ENCODE measurements at regions not wholly inside any gene's neighbourhood (a gene's known extent, or its start where the extent isn't known, plus 50 kb on each side); places are given as distances from the start of the nearest gene placed in this dataset.
"Not testable (repeated sequence)": the region's sequence is repeated elsewhere in the genome, so short reads cannot be mapped to it uniquely, and the experiment has no call there.

DNA sequence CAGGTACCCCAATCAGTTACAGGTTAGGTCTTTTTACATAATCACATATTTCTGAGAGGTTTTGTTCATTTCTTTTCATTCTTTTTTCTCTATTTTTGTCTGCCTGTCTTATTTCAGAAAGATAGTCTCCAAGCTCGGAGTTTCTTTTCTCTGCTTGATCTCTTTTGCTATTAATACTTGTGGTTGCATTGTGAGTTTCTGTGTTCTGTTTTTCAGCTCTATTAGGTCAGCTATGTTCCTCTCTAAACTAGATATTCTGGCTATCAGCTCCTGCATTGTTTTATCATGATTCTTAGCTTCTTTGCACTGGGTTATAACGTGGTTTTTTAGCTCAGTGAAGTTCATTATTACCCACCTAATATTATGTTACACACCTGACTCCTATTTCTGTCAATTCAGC is 914.1 kb downstream of the TRHDE start:
- intact Hi-C loops (cut with micrococcal nuclease) = no loop called here

DNA sequence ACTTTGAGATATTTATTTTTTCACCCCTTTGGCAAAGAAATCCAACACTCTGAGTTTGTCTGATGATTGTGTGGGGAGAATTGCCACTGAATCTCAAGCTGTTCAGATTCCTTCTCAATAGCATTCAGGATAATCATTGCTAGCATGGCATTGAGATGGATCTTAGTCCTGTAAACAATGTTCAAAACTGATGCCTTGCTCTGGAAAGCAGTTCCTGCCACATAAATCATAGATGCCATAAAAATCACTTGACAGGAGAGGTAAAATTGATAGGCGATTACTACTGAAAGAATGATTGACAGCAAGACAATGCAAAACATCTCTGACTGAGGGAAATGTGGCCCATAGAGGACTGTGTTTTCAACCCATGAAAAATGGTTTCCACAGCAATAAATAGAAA is 915.6 kb downstream of the TRHDE start:
- intact Hi-C loops (cut with micrococcal nuclease) = no loop called here

DNA sequence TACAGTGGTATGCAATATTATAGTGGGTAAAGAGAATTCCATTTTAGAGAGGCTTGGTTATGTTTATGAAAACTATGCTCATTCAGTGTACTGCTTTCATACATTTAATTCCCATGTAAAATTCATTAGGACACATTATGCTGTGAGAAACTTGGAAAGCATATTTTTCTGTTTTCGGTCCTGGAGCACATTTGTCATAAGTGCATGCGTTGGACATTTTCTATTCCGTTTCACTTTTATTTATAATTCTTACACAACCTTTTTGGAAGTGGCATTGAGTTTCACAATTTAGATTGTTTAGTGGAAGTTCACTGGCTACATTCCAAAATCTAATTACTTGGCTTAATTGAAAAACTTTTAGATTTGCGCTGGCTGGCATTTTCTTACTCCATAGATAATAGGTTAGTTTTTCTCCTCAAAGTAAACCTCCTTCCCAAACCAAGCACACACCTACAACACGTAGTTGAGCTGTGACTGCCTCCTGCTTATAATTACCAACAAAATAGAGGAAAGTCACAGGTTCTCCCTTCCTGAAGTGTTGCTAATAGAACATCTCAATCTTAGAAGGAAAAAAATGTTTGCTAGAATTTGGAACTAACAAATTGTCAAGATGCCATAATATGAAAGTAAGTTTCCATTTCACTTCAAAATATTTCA is 938.5 kb downstream of the TRHDE start:
- intact Hi-C loops (cut with micrococcal nuclease) = no loop called here

DNA sequence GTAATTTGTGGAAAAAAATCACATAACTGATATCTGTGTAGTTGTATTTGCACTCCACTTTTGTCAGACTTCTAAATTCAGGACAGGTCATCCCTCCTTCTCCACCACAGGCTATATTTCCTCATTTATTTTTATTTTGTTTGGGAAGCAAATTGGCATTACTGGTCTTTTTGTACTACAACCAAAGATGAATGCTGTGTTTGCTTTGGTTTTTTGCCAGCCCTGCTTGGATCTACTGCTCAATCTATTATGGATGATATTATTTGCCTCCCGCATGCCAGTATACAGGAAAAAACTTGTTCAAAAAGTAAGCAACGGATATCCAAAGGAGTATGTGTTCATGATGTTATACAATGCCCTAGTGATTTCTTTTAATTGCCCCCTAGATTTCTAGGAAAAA is 948.8 kb downstream of the TRHDE start:
- intact Hi-C loops (cut with micrococcal nuclease) = no loop called here

DNA sequence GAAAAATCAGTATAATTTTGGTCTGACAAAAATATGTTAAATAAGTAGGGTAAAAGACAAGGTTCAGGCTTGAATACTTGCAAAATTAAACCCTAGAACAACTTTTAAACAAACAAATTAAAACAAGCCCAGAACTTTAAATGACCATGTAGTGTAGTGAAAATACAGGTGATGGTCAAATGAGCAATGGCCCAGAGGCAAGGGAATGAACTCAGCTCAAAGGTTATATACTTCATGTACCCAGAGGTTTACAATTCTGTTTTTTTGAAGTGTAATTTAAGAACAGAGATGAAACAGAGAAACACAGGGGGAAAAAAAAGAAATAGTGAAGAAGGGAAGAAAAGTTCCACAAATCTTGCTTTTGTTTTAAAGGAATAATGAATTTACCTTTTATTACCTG is 949.2 kb downstream of the TRHDE start:
- intact Hi-C loops (cut with micrococcal nuclease) = no loop called here

DNA sequence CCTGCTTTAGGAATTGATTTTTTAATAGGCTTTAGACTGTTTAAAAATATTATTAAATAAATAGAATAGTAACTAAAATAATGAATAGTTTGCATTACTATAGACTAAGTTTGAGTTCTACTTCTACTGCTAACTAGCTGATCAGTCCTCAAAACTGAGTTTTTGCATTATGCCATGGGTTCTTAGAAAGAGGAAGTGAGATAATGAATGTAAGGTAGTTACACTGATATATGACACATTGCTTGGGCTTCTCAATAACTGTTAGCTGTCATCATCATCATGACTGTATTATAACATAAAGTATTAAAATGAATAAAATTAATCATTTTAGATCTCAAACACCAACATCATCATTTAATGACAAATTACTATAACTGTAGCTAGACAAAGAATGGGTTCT is 949.7 kb downstream of the TRHDE start:
- intact Hi-C loops (cut with micrococcal nuclease) = no loop called here

DNA sequence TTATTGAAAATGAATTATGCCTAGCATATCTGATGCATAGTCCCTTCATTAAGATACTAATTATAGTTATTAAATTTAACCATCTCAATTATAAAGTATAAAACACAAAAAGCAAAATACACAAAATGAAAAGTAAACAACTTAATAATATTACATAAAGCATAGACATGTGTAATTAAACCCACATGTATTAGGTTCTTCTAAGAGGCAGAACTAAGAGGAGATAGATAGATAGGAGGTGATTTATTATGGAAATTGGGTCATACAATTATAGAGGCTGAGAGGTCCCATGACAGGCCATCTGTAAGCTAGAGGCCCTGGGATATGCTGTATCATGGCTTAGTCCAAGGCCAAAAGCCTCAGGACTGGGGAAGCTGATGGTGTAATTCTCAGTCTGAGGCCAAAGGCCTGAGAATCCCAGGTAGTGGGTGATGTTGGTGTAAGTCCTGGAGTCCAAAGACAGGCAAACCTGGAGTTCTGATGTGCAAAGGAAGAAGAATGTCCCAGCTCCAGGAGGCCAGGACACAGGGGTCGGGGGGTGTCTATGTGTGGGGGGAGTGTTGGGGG is 953.3 kb downstream of the TRHDE start:
- intact Hi-C loops (cut with micrococcal nuclease) = no loop called here

DNA sequence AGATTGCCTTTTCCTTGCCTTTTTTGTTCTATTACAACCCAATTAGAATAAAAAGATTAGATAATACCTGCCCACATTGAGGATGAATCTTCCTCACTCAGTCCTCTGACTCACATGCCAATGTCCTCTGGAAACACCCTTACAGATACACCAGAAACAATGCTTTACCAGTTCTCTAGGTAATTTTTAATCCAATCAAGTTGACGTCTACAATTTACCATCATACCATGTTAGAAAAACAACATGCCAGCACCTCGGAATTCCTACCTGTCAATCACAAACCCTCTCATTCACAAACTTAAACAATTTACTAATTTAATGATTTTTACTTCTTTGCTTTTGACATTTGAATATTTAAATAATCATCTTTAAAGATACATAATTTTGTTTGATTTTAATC is 953.8 kb downstream of the TRHDE start:
- intact Hi-C loops (cut with micrococcal nuclease) = no loop called here

DNA sequence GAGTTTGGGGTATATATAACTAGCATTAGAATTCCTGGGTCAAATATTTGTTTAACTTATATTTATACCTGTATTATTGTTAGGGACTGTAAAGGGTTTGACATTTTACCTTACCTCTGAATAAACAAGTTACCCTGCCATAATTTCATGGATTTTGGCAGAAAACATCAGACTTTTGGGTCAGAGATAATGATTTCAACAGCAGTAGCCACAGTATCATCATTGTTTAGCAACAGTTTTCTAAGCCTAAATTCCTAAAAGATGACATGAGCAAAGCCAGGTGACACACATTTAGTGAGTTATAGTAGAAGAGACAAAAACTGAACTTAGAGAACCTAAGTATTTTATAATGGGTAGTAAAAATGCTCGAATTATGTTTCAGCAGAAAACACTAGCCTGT is 954.4 kb downstream of the TRHDE start:
- intact Hi-C loops (cut with micrococcal nuclease) = no loop called here

DNA sequence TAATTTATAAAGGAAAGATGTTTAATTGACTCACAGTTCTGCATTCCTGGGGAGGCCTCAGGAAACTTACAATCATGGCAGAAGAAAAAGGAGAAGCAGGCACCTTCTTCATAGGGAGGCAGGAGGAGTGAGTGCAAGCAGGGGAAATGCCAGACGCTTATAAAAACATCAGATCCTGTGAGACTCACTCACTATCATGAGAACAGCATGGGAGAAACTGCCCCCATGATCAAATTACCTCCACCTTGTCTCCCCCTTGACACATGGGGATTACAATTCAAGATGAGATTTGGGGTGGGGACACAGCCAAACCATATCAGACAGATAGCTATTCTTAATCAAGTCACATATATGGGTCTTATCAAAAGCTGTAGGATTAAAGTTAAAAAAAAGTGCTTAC is 956.7 kb downstream of the TRHDE start:
- intact Hi-C loops (cut with micrococcal nuclease) = not testable (repeated sequence)

DNA sequence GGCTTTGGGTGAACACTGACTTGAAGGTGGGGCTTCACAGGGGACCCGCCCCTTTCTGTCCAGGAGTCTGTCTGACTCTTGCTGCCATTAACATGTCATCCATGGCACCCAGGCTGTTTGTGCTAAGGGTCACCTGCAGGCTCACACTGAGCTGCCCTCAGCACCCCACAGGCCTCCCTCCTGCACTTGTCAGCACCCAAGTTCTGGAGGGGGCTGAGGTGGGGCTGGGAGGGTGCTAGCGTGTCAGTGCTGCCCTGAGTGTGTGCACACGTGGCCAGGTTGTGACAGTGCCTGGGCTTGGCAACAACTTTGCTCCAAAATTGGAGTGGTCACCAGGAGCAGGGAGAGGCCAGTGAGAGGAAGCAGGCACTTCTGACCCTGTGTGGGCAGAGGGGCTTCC is 963.2 kb downstream of the TRHDE start:
- intact Hi-C loops (cut with micrococcal nuclease) = no loop called here

DNA sequence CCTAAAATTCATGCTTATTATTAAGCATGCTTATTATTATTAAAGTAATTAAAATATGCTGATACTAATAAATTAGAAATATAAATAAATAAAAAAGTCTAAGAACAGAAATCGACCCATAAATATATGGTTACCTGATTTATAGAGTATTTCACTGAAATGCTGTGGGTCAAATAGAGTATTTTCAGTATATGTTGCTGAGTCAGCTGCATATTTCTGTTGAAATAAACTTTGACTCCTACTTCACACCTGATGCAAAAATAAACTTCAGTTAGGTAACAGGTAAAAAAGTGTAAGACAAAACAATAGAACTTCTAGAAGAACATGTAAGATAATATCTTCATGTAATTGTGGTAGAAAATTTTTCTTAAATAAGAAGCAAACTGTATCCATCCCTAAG is 967.9 kb downstream of the TRHDE start:
- intact Hi-C loops (cut with micrococcal nuclease) = no loop called here

DNA sequence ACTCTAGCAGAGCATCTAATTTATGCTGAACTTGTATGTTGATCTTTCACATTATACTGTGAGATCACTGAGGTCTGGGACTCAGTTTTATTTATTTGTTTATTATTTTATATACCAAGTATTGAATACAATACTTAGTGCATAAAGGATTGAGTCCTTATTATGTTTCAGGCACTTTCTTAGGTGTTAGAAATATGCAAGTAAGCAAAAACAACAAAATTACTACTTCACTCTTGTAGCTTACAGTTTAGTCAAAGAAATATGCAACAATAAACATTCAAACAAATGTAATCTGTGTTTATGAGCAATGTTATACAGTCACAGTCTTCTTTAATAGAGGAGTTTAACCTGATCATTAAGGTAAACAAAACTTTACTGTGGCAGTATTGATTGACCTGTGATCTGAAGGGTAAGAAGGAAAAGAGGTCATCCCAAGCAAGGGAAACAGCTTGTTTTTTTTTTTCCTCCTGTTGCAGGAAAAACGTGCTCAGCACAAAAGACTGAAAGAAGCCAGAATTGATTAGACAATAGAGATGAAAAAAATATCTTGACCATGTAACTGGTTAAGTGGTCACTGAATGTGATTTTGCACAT is 990.7 kb downstream of the TRHDE start:
- intact Hi-C loops (cut with micrococcal nuclease) = no loop called here

DNA sequence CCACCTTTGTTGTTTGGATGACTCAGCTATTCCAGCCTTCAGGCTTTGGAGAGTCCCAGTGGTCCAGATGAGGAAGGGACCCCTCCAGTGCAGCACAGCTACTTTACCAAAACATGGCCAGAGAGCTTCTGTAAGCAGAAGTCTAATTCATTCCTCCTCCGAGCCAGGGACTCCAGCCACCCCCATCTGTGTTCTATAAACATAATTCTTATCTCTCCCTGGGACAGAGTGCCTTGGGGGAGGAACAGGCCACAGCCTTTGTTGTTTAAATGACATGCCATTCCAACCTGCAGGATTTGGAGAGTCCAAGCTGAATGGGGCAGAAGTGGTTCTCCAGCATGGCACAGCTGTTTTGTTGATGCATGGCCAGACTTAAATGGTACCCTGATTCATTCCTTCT is 994.0 kb downstream of the TRHDE start:
- intact Hi-C loops (cut with micrococcal nuclease) = no loop called here

DNA sequence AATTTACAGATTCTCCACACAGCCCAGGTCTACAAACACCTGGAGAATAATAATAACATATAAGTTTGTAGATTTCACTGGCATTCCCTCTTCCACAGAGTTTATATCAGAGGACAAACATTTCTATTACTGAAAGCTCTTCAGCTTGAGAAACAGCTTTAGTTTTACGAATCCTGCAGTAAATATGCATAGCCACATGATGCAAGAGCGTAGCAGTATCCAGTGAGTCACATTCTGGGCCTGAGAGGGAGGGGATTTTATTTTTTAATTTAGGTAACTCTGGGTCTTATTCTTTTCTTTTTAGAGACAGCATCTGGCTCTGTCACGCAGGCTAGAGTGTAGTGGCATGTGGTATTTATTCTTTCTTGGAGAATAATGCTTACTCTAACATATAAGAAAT is 1002.8 kb downstream of the TRHDE start:
- intact Hi-C loops (cut with micrococcal nuclease) = no loop called here

DNA sequence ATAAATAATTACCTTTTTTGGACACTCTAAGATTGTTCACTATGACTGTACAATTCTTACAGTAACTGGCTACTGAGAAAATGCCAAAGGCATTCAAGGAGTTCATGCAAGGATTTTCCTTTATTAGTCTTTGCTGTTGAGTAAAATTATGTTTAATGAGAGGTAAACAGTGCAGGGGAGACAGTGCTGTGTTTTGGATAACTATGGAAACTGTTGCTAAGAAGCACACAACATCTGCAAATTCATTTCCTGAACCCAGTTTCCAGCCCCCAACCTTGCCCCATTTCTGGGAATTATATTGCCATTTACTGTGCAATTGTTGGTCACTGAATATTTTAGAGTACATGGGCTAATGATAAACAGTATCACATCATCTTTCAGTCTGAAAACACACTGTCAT is 1005.8 kb downstream of the TRHDE start:
- intact Hi-C loops (cut with micrococcal nuclease) = no loop called here

DNA sequence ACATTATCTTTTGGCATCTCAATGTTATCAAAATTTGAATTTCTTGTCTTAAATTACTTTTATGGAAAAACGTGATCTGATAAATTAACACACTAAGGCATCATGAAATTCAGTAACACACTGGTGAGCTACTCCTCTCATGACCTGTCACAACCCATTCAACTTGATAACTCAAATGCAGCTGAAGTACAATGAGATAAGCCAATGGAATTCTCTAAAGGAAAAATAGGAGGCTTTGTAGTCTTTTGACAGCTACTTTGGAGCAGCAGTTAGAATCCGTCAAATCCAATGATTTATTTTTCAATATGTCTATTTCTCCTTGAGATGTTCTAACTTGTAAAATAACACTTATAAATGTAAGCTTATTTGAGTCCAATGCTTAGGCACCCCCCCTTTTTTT is 1029.4 kb downstream of the TRHDE start:
- intact Hi-C loops (cut with micrococcal nuclease) = no loop called here

DNA sequence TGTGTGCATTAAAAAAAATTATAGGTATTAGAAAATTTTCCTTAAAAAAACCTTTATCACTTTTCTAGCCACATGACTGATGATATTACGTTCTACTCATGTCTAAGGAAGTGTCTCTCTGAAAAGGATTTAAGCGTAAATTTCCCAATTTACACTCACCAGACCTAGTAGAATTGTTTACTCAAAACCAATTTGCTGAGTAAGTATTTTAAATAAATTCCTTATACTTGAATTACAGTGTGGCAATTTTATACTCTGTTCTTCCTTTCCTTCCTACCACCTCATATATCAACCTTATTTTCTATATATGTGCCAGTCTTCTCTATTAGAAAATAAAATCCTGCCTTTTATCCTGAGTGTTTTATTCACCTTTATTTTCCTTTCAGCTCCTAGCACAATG is 1035.1 kb downstream of the TRHDE start:
- intact Hi-C loops (cut with micrococcal nuclease) = no loop called here

DNA sequence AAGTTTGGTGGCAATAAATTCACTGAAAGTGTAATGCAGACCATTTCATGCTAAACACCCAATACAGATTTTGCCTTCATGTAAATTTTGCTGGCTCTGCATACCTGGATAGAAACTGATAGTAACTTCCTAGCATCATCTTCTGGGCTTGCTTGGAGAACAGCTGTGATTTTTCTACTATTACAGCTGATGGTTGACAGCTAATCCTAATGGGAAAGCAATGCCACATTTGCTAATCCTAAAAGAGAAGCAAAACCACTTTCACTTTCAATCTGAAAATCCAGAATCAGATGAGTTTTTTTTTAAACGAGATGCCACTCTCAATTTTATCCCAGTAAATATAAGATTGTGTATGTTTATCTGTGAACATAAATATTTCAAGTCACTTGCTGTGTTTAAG is 1035.9 kb downstream of the TRHDE start:
- intact Hi-C loops (cut with micrococcal nuclease) = no loop called here

DNA sequence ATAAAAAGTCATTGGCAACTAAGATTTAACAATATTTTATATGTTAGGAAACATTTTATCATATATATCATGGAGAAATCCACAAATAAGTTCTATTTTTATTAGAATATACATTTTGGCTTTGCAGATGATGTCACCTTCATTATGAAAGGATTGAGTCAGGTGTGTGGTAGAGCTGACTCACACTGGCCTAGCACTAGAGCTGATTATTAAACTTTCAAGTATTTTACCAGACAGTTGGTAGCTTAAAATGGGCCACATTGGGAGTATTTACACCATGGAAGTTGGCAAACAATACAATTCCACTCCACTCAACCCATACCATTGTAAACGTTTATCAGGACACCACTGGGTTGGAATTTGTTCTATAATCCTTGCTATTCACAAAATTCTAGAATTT is 1036.6 kb downstream of the TRHDE start:
- intact Hi-C loops (cut with micrococcal nuclease) = no loop called here

DNA sequence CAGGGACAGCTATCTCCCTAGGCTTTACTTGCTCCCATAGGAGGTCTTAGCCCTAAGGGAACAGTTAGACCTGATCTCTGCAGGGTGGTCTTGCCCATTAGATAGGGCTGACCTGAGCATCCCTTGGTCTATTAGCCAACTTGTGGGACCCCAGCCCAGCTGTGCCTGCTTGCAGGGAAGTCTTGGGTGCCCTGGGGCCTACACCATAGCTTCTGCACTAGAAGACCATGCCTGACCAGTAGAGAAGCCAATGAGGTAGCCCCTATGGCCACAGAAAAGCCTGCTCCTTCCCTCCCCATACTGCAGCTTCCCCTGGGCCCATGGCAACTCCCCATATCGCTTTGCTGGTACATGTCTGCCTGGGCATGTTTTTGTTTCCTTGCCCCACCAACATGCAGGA is 1049.1 kb downstream of the TRHDE start:
- intact Hi-C loops (cut with micrococcal nuclease) = no loop called here

DNA sequence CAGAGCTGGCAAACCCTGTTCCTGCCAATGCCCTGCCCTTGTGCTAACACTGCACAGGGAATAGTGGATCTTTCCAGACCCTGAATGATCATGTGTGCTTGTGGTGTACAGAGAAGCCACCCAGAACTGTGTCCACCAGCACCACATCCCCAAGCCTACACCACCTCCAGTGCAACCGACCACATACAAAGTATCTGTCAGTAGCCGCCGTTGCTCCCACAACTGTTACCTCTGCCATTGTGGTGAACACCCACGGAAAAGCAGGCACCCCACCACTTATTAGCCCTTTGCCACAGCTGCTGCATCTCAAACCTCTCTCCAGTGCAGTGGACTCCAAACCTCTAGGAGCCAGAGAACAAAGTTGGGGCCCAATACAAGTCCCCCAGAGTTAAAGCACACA is 1049.6 kb downstream of the TRHDE start:
- intact Hi-C loops (cut with micrococcal nuclease) = no loop called here

DNA sequence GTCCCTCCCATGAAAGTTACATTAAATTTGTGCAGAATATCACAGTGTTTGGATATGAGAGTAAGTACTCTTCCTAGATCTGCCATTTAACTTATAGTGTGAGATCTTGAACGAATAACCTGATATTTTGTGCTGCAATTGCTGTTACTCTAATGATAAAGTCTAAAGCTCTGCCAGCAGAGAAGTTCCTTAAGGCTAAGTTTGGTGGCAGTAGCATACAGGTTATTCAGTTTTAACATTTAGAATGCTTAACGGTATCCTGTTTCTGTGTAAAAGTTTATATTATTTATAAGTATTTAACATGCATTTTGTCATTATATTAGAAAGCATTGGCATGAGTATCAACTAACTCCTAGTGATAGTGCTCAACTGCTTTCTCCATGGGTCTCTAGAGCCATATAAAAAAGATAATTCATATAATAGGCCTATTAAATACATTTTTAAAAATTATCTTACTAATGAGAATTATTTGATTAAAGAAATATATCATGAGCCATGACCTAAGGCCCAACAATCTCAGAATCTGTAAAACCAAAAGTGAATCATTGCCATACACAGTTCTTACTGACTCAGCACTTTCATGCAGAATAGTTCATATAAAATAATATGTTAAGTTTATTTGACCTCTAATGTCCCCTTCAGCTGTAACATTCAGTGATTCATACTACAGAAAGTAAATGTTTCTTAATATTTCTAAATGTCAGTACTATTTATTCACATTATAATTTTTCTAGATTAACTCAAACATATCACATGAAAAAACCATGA is 1058.6 kb downstream of the TRHDE start:
- intact Hi-C loops (cut with micrococcal nuclease) = no loop called here

Measured in T-helper 2 cell treated with Interferon-gamma antibody and Interleukin-4, amounts not matched to agents 100 ng/mL and 5 ng/mL, for 36 hours (primary cell).